HEK293T (cell line): ENCODE measurements at regions not wholly inside any gene's neighbourhood (a gene's known extent, or its start where the extent isn't known, plus 50 kb on each side); places are given as distances from the start of the nearest gene placed in this dataset.

ENCODE experiments used
- CTCF ChIA-PET: fragments of 350-600 bp; formaldehyde crosslinking; extraction: SDS; loops from one replicate; lab custom pipeline; 2021; ENCODE audit warnings: antibody characterized with exemption, inconsistent platforms; lab: Yijun Ruan, JAX
- POLR2A ChIA-PET: fragments of 350-600 bp; formaldehyde crosslinking; extraction: SDS; loops from one replicate; lab custom pipeline; 2020; ENCODE audit warnings: antibody characterized with exemption, inconsistent platforms; lab: Yijun Ruan, JAX
- DNase-seq: peaks from one replicate; pipeline ENCODE4 v3.0.0; 2012; ENCODE audit warnings: mixed read lengths; ENCODE audit errors: extremely low spot score
- BHLHE40 ChIP-seq: fragments of 450-650 bp; IDR thresholded peaks from 2 replicates; pipeline ENCODE4 v1.6.1; 2016; ENCODE audit warnings: mild to moderate bottlenecking, moderate library complexity, borderline replicate concordance
- CTBP1 ChIP-seq: fragments of 450-650 bp; IDR thresholded peaks from 2 replicates; pipeline ENCODE4 v1.6.1; 2016; ENCODE audit warnings: borderline replicate concordance
- FOXA1 ChIP-seq: fragments of 450-650 bp; IDR thresholded peaks from 2 replicates; pipeline ENCODE4 v1.6.1; 2016; ENCODE audit warnings: mild to moderate bottlenecking
- HDGF ChIP-seq: fragments of 450-650 bp; IDR thresholded peaks from 2 replicates; pipeline ENCODE4 v1.6.1; 2017; ENCODE audit warnings: antibody characterized with exemption, borderline replicate concordance
- L3MBTL2 ChIP-seq: fragments of 450-650 bp; conservative IDR thresholded peaks from 2 replicates; pipeline ENCODE4 v1.6.1; 2016; ENCODE audit warnings: mild to moderate bottlenecking

GRCh38 chr6:22519237-22519636 lies 50.1 kb upstream of the HDGFL1 start:
- no peak for DNase-seq
- POLR2A ChIA-PET: interaction anchor here (1.0 kb wide), 1 partner anchor 9 kb away, joined by 3 read pairs; no protein-coding TSS in a partner anchor
- TF ChIP-seq CTBP1 (no peak), HDGF (no peak), L3MBTL2 (no peak), FOXA1 (no peak), BHLHE40 (no peak)
- CTCF ChIA-PET: interaction anchor here (0.6 kb wide), 1 partner anchor 45 kb away, joined by 3 read pairs; no protein-coding TSS in a partner anchor
